Kasumi-1 (cell line): ENCODE measurements at regions not wholly inside any gene's neighbourhood (a gene's known extent, or its start where the extent isn't known, plus 50 kb on each side); places are given as distances from the start of the nearest gene placed in this dataset.

Experiments
- DNase-seq, 2 experiments: peaks; one replicate each; lab custom pipeline; 2025; lab: John Stamatoyannopoulos, UW

DNA sequence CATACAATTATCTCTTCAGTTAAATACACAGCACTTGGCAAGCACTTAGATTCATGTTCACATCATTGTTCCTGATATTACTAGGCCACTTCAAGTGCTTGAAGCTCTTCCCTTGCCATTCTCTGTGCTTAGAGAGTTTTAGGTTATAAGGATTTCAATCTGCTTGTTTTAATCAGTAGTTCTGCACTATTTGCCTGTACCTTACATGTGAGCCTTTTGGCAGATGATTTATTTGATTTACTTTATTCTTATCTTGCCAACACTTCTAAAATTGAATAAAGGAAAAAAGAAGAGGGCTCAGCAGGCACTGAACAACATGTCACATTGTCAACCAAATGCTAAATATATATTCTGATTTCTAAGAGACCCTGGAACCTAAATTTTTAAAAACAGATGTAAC lies 363.8 kb upstream of the USP15 start:
- DNase-seq, result no peak

DNA sequence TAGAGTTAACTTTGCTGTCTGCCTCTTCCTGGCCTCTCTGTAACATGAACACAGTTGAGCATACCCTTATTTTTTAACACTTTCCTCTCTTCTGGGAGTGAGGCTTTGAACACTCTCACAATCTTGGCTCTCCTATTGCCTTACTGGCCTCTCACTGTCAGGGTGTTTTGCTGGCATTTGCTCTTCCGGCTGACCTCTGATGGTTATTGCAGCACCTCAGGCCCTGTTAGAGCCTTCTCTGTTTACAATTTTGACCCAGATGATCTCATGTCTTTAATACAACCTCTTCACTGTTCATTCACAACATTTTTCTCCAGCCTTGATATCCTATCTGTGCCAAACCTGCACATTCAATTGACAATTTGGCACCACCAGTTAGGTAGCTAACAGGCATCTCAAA lies 357.8 kb upstream of the USP15 start:
- DNase-seq, result no peak

DNA sequence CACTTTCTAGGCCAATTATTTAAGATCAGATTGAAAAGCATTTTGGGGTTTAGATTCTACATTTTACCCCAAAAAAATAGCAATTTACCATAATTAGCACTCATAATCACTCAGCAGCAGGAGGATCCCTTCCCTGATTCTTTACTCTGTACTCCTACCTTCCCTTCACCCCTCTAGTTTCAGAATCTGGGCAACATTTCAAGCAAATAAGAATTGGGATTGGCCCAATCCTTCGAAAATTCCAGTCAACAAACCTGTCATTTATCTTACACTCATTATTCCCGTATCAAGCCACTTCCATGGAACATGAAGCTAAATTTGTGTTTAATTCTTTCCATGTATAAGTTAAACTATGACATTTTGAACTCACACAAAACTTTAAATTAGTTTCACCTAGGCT lies 349.1 kb upstream of the USP15 start:
- no peak for DNase-seq

DNA sequence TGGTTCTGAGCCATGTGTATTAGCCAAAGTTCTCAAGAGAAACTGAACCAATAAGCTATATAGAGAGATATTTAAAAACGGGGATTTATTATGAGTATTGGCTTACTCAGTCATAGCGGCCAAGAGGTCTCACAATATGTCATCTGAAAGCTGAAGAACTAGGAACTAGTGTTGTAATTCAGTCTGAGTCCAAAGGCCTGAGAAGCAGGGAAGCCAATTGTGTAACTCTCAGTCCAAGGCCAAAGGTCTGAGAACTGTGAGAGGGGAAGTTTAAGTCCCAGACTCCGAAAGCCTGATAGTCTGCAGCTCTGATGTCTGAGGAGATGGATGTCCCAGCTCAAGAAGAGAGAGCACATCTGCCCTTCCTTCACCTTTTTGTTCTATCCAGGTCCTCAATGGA lies 344.8 kb upstream of the USP15 start:
- no peak for DNase-seq

DNA sequence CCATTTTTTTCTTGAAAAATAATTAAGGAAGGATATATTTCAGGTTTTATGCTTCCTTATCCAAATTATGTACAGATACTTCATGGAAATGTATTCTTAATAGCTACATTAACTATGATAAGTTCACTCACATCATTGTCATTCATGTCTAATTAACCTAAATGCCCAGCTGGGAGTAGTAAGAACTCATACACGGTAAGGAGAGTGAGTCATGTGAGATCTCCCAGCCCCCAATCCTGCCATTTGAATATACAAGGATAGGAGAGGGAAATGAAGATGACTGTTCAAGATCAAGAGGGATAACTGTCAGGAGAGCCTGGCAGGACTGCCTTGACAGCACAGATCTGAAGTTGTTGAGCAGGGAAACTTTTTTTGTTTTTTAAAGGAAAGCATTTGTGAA lies 343.4 kb upstream of the USP15 start:
- no peak for DNase-seq

DNA sequence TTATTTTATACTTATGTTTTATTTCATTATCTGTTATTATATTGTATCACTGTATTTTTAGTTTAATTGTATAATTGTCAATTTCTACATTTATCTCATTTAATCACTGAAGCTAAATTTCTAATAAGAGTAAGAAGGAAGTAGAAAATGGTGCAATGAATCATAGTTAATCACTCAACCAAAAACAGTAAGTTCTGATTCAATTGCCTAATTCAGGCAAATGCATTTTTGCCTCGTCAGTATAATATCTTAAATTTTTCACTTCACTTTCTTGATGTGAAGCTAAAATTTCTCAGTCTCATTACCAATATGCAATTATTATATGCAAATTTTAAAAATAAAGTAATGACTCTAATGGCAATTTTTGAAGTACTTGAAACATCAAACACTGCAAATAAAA lies 340.5 kb upstream of the USP15 start:
- DNase-seq, result no peak

DNA sequence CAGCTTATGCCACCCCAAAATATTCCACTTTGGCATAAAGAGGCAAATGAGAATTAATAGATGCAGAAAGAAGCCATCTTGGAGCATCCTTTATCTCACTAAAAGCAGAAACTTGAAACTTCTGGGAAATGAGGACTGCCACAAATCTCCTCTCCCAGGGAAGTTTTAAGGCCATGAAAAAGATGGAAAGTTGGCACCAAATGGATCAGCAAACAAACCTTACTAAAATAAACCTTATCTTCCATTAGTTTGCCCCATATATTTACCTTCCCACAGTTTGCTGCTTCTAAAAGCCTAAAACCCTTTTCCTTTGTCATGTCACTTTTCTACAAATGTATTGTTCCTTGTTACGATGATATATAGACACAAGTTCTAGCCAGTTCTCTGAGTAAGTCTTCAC lies 340.0 kb upstream of the USP15 start:
- DNase-seq, result no peak

DNA sequence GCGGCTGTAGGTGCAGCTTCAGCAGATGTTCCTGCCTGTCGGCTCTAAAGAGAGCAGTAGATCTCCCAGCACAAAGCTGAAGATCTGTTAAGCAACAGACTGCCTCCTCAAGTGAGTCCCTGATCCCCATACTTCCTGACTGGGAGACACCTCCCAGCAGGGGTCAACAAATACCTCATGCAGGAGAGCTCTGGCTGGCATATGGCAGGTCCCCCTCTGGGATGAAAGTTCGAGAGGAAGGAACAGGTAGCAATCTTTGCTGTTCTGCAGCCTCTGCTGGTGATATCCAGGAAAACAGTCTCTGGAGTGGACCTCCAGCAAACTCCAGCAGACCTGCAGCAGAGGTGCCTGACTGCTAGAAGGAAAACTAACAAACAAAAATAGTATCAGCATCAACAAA lies 337.1 kb upstream of the USP15 start:
- DNase-seq, result no peak

DNA sequence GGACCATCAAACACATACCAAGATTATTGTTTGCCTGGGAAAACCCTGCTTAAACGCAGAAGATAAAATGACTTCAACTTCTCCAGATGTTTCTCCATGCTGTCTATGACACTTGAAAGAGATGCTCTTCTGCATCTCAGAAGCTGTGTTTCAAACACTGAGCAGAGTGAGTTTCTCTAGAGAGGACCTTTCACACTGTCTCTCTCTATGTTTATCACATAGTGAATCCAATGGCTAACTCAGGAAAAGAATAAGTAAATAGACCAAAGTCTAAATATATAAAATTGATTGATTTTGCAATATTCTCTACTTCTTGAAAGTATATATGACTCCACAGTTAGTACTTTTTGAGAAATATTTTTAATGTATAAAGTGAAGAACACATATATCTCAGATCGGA lies 325.6 kb upstream of the USP15 start:
- no peak for DNase-seq

DNA sequence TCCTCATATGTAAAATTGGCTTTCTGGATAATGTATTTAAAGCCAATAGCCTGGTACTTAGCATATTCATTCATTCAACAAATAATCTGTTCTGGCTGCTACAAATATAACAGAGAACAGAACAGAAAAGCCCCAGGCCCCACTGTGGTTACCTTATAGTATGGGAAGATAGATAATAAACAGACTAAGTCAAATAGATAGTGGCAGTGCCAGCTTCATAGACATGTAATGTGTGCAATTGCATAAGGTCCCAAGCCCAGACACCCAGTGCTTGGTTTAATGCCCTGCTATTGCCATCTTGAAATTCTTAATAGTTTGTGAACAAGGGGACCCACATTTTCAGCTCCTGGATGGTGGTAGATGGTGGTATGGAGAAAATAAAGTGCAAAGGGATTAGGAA lies 320.2 kb upstream of the USP15 start:
- no peak for DNase-seq

DNA sequence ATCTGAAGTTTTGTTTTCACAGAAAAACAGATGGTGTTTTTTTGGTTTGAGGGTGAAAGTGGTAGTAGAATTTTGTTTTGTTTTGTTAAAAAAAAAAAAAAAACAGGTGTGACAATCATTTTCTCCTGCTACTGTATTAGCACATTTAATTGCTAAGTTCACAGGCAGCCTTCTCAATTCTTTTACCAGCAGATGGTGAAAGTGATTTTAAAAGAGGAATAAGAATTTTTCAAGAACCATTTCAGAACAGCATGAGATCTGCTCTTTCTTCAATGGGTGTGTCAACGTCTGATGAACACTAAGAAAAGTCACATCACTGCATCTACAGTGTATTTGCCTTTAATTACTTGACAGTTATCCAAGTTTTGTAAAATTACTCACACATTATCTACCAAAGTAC lies 303.7 kb upstream of the USP15 start:
- DNase-seq, result no peak

DNA sequence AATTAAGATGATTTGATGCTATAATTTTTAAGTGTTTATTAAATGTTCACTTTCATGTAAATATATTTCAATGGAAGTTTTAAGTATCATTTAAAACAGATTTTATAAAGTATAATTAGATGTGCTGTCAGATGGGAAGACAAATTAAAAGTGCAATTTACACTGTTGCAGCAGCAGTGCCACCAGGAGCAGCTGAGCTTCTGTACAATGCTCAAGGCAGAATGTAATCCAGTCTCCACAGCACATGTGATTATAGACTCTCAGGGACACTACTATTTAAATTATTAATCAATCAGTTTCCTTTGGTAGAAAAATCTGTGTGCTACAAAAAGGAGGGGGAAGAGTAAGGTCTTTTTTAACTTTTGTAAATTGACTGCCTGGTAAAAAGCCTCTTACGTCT lies 285.7 kb upstream of the USP15 start:
- no peak for DNase-seq

DNA sequence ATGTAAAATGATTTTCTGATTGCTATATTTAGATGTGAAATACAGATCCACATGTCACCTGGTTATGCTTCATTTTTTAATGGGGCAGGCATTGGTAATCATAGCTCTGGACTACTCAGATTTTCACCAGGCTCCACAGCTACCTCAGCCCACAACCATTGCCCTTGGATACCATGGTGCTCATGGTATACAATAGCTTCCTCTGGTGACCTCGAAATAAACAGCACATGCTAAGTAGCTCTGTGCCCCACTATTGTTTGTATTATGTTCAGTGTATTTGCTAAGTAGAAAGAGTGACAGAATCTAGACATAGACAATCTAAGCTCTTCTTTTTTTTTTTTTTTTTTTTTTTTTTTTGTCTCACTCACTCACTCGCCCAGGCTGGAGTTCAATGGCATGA lies 274.4 kb upstream of the USP15 start:
- no peak for DNase-seq

DNA sequence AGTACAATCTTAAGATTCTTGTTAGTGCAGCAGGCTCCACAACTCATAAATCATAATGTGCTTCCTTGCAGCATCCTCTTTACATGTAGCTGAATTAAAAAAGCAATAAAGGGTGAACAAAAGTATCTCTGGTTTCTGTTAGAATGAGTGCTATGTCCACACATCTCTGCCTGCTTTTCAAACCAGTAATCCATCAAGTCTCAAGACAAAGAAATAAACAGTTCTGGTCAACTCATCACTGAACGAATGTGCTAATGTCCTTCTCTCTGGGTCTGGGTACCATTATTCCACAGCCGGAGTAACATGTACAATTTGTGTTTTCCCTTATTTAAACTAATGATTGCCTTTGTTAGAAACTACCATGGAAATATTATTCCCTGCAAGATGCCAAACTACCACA lies 273.0 kb upstream of the USP15 start:
- DNase-seq, result no peak

DNA sequence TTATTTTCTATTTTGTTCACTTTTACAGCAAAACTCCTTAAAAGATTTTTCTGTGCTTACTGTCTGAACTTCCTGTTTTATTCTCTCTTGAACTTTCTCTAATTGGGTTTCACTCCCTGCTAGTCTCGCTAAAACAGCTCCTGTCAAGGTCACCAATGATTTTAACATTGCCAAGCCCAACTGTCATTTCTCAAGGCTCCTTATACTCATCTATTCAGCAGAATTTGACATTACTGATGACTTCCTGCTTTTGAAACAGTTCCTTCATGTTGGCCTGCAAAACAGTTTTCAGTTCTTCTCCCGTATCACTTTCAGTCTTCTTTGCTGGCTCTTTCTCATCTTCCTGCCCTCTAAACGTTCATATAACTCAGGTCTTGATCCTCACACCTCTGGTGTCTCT lies 268.5 kb upstream of the USP15 start:
- DNase-seq, result peak; percentile 30 to 36

DNA sequence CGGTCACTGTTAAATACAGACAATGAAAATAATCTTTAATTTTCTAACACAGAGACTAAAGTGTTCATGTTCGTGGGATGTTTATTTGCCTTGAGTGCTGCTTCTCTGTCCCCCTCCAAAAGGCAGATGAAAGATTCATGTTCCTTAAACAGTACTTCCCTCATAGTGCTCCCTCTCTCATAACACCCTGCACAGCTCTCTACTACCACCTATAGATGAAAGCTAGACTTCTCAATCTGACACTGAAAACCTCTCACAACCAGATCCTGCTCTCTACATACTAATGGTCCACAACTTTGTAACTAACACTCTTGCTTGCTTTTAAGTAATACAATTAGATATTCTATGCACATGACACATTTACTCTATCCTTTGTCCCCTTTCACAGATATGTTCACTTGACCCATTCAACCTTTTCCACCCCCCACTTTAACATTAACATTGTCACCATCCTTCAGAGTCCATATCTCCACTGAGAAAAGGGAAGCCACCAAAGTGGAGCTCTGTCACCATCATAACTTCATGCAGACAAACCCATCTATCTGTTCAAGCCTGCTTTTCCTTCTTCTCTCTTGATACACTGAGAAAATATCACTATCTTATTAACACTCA lies 266.4 kb upstream of the USP15 start:
- DNase-seq, result peak; percentile 90 to 95

DNA sequence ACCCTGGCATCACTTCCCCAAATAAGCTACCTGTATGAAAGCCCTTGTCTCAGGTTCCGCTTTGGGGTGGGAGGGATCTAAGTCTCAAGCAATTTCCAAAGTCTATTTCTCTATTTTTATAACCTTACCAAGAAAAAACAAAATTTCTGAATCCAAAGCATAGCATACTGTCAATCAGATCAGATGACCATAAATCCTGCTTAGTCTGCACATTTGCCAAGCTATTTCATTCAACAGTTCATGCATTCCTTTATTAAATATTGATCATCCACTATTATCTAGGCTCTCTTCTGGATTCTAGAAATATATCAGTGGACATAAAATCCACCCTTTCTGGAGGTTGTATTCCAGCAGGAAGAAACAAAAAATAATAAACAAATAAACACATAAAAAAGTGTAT lies 263.5 kb upstream of the USP15 start:
- no peak for DNase-seq

DNA sequence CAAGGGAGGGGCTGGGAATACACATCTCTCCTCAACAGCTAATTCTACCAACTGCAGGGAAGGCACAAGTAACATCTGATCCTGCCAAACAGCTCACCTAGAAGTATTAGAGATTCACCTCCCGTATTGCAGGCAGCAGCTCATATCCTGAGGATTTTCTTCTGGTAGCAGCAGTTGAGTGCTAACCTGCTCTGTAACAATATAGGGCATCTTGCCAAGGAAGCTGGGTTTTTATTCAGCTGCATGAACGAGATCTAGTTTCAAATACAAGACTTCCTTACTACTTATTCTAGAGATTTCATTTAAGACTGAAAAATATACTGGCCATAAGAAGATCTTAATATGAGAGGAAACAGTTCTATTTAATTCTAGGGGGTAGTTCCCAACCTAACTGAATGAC lies 261.4 kb upstream of the USP15 start:
- no peak for DNase-seq

DNA sequence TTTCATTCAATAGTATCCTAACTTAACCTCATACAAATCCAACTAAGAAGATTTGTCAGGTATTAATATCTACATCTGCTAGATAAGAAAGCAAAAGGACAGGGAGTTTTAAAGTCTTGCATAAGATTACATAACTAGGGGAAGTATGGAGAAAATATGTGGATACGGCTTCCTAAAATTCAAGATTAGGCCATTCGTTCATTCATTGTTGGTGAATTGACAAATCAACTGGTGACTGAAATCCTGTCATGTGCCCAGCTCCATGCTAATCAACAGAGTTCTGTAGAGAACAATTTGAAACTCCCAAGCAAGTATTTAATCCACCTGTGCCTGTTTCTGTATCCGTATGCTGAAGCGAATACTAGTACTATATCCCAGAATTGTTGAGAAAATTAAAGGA lies 260.9 kb upstream of the USP15 start:
- no peak for DNase-seq

DNA sequence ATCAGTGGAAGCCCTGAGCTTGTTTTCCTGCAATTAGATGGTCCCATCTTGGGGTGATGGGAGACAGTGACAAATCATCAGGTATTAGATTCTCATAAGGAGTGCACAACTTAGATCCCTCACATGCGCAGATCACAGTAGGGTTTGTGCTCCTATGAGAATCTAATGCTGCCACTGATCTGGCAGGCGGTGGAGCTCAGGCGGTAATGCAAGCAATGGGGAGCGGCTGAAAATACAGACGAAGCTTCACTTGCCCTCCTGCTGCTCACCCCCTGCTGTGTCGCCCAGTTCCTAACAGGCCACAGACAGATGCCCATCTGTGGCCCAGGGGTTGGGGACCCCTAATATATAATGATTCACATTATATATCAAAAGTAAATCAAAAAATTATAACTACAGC lies 258.8 kb upstream of the USP15 start:
- DNase-seq, result no peak

DNA sequence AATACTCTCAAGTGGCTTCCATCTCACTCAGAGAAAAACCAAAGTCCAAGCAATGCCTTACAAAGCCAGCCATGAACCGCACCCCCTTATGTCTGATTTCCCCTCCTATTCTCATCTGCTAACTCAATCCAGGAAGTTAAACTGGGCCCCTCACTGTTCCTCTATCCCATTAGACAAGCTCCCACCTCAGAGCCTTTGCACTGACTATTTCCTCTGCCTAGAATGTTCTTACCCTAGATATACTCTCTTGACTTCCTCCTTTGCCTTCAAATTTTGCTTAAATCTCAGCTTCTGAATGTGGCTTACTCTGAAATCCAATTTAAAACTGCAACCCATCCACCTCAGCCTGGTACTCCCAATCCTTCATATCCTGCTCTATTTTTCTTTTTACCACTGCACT lies 257.0 kb upstream of the USP15 start:
- DNase-seq, result no peak

DNA sequence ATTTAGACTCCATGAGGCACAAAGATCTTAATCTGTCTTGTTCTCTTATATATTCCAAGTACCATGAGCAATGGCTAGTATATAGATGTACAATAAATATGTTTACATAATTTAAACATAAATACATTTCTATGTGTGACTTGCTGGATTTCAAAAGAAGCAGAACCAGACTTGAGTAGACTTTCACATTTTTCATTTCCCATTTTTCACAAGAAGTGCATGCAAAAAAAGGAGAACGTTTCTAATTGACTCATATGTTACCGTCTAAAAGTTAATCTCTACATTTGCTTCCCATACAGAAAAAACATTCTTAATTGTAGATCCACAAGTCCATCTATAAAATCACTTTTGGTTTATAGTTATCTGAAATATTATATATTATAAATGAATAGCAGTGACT lies 256.5 kb upstream of the USP15 start:
- no peak for DNase-seq

DNA sequence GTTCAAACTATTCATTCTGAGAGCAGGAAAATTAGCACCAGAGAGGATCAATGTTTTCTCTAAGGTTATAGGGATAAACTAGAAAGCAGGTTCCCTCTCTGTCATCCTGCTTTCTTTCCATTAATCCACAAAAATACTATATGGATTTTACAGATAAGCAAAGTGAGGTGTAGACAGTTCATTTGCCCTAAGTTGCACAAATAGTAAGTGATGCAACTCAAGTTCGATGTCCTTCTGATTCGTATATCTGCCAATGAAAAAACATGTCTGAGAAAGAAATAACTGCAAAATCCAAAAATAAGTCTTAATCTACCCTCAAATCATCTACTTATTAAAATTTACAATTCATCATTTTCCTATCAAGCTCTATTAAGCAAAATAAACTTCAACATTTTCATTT lies 254.6 kb upstream of the USP15 start:
- no peak for DNase-seq

DNA sequence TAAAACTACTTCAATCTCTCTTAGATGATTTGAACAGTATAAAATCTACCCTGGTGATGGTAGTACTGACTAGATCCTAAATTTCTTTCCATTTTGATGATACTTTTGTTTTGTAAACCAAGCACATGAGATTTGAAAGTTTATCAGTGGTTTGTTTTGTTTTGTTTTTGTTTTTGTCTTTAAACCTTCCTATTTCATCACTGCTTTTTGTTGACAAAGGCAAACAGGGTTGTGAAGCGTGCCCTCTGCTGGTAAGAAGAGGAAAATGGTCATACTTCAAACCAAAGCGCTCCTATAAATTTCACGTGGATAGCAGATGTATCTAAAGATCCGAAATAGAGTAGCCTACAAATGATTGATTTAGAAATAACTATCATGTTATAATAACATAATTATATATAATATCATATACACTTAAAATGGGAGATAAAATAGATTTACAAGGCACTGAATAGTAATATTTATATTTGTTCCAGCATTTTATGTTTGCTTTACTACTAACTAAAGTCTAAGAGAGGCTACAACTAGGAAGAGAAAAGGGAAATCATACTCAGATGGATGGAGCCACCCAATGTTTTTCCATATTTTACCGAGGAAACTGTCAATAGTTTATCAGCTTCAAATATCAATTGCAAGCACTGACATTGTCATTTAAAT lies 254.0 kb upstream of the USP15 start:
- DNase-seq, result peak; percentile 57 to 71
